SU-DHL-6 (cell line): ENCODE measurements at regions not wholly inside any gene's neighbourhood (a gene's known extent, or its start where the extent isn't known, plus 50 kb on each side); places are given as distances from the start of the nearest gene placed in this dataset.
A peak's percentile ranks its signal among the peaks of the same experiment; 100 is the strongest.

Experiments used
- H2AFZ ChIP-seq: fragments of 200-600 bp; sonication (generic); 2 replicates; pipeline ENCODE4 v1.6.1; 2014; ENCODE audit warnings: low read depth, mild to moderate bottlenecking, moderate library complexity, mixed read lengths, antibody characterized with exemption, low read length; ENCODE audit not compliant: severe bottlenecking
- H3F3A ChIP-seq: fragments of 200-600 bp; shearing (Covaris generic); 2 replicates; pipeline ENCODE4 v1.6.0; 2016; ENCODE audit warnings: antibody characterized with exemption, mild to moderate bottlenecking; ENCODE audit not compliant: insufficient read depth
- H3K27ac ChIP-seq: fragments of 200-600 bp; sonication (generic); 2 replicates; pipeline ENCODE4 v1.5.1; 2016; ENCODE audit warnings: low read depth, mild to moderate bottlenecking, low read length, moderate library complexity, mixed read lengths
- H3K27me3 ChIP-seq: fragments of 200-600 bp; sonication (generic), shearing (Covaris generic); 2 replicates; pipeline ENCODE4 v1.6.0; 2014; ENCODE audit warnings: mild to moderate bottlenecking, low read length
- H3K36me3 ChIP-seq: fragments of 200-600 bp; sonication (generic); 2 replicates; pipeline ENCODE4 v1.6.1; 2014; ENCODE audit warnings: mild to moderate bottlenecking, low read length, mixed read lengths
- H3K4me2 ChIP-seq: fragments of 300-600, 200-600 bp; shearing (Covaris generic), sonication (generic); 2 replicates; pipeline ENCODE4 v1.6.0; 2014; ENCODE audit warnings: low read length, low read depth, mild to moderate bottlenecking; ENCODE audit not compliant: poor library complexity, severe bottlenecking
- H3K4me3 ChIP-seq: fragments of 200-600 bp; sonication (generic); 2 replicates; pipeline ENCODE4 v1.5.1; 2014; ENCODE audit warnings: antibody characterized with exemption, low read length, mild to moderate bottlenecking, mixed read lengths; ENCODE audit not compliant: insufficient read depth, poor library complexity, severe bottlenecking
- H3K79me2 ChIP-seq: fragments of 200-600 bp; sonication (generic); 2 replicates; pipeline ENCODE4 v1.6.1; 2014; ENCODE audit warnings: mild to moderate bottlenecking, low read length, moderate library complexity; ENCODE audit not compliant: insufficient read depth
- H3K9ac ChIP-seq: fragments of 200-600 bp; sonication (generic); 2 replicates; pipeline ENCODE4 v1.7.0; 2014; ENCODE audit warnings: mild to moderate bottlenecking, low read length
- H3K9me2 ChIP-seq: fragments of 200-600 bp; sonication (generic); replicated peaks from 2 replicates; pipeline ENCODE4 v1.6.1; 2014; ENCODE audit warnings: low read length; ENCODE audit not compliant: insufficient read depth
- H3K9me3 ChIP-seq: fragments of 200-600 bp; sonication (generic); 2 replicates; pipeline ENCODE4 v1.6.1; 2014; ENCODE audit warnings: low read length, mixed read lengths; ENCODE audit not compliant: insufficient read depth
- H4K20me1 ChIP-seq: fragments of 200-600 bp; sonication (generic); 2 replicates; pipeline ENCODE4 v1.6.1; 2014; ENCODE audit warnings: low read depth, mild to moderate bottlenecking, antibody characterized with exemption, low read length, moderate library complexity, mixed read lengths
- EZH2phosphoT487 ChIP-seq: fragments of 200-600 bp; sonication (generic), shearing (Covaris generic); conservative IDR thresholded peaks from 2 replicates; pipeline ENCODE4 v1.6.1; 2018; ENCODE audit warnings: mild to moderate bottlenecking, antibody characterized with exemption, low read length, moderate library complexity, mixed read lengths
- TF ChIP-seq, protein P1 (sequence below): fragments of 200-600 bp; sonication (generic); IDR thresholded peaks from one replicate; pipeline ENCODE4 v1.5.1; 2017; ENCODE audit warnings: antibody characterized with exemption, mild to moderate bottlenecking, low read length, moderate library complexity; ENCODE audit not compliant: insufficient read depth, poor library complexity, severe bottlenecking

DNA sequence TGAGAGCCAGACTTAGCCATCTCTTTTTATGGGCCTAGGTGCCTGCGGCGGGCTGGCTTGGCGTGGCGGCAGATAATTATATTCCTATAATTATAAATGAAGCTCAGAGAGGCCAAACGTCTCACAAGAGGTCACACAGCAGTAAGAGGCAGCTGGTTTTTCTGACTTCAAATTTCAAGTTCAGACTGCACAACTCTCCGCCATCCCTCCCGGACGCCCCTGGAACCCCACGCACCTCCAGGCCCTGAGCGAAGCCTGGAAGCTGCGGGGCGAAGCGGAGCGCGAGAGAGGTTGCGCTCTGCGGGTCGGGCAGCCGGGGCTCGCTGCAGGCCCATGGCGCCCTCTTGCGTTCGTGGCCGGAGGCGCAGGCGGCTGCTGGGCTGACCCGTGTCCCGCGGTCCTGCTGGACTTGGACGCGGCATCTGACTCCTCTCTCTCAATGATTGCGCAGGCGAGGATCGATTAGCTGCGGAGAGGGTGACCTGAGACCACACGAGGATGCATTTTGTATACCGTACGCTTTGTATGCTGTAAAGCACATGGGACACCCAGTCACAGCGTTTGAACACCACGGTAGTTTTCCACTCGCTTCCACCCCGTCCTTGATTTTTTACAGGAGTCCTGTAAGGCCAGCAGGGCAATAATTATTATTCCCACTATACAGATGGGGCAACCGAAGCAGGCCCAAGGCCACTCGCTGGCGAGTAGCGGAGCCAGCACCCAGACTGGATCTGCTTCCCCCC, 272.7 kb downstream of the FOXD2 start:
- Histone ChIP-seq H2AFZ (no peak overlapping the region), H3K36me3 (no peaks in the 10 kb centered on the region), H3K4me2 (no peak overlapping the region), H3K9me2 (no peaks in the 10 kb centered on the region), H3K79me2 (no peaks in the 10 kb centered on the region), H3K27me3 (no peaks in the 10 kb centered on the region), H3K9ac (no peak overlapping the region), H3K9me3 (no peaks in the 10 kb centered on the region), H3K4me3 (no peak overlapping the region), H3K27ac (no peak overlapping the region), H3F3A (no peaks in the 10 kb centered on the region), H4K20me1 (no peaks in the 10 kb centered on the region)
- TF ChIP-seq, protein P1, sequence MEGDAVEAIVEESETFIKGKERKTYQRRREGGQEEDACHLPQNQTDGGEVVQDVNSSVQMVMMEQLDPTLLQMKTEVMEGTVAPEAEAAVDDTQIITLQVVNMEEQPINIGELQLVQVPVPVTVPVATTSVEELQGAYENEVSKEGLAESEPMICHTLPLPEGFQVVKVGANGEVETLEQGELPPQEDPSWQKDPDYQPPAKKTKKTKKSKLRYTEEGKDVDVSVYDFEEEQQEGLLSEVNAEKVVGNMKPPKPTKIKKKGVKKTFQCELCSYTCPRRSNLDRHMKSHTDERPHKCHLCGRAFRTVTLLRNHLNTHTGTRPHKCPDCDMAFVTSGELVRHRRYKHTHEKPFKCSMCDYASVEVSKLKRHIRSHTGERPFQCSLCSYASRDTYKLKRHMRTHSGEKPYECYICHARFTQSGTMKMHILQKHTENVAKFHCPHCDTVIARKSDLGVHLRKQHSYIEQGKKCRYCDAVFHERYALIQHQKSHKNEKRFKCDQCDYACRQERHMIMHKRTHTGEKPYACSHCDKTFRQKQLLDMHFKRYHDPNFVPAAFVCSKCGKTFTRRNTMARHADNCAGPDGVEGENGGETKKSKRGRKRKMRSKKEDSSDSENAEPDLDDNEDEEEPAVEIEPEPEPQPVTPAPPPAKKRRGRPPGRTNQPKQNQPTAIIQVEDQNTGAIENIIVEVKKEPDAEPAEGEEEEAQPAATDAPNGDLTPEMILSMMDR, result peak; percentile 79
- no peak for TF ChIP-seq EZH2phosphoT487
